ENCODE measurements at regions not wholly inside any gene's neighbourhood (a gene's known extent, or its start where the extent isn't known, plus 50 kb on each side); places are given as distances from the start of the nearest gene placed in this dataset.

GRCh38 chr14:32006263-32007110 lies 70.6 kb upstream of the ARHGAP5 start:
- no peak for DNase-seq

- DNase-seq = no peak
Observed at GRCh38 chr14:32007755-32008362, 69.2 kb upstream of the ARHGAP5 start.

- DNase-seq = no peak
Observed at GRCh38 chr14:32008602-32009193, 68.4 kb upstream of the ARHGAP5 start.

- DNase-seq = no peak
Observed at GRCh38 chr14:32009221-32009975, 67.7 kb upstream of the ARHGAP5 start.

GRCh38 chr14:32009976-32010581 lies 67.0 kb upstream of the ARHGAP5 start:
- DNase-seq = no peak

GRCh38 chr14:32010604-32011125 lies 66.4 kb upstream of the ARHGAP5 start:
- DNase-seq = peak; percentile 7

- no peak for DNase-seq
Observed at GRCh38 chr14:32011225-32011624, 65.9 kb upstream of the ARHGAP5 start.

- no peak for DNase-seq
Observed at GRCh38 chr14:32012062-32012461, 65.0 kb upstream of the ARHGAP5 start.

GRCh38 chr14:32012571-32012970 lies 64.5 kb upstream of the ARHGAP5 start:
- DNase-seq = no peak

GRCh38 chr14:32013083-32013482 lies 64.0 kb upstream of the ARHGAP5 start:
- peak; percentile 4 for DNase-seq

- DNase-seq = peak; percentile 1
Observed at GRCh38 chr14:32014057-32014456, 63.0 kb upstream of the ARHGAP5 start.

GRCh38 chr14:32014498-32014897 lies 62.6 kb upstream of the ARHGAP5 start:
- DNase-seq = no peak

- DNase-seq = no peak
Observed at GRCh38 chr14:32015166-32015565, 61.9 kb upstream of the ARHGAP5 start.

- DNase-seq = no peak
Observed at GRCh38 chr14:32017587-32017986, 59.5 kb upstream of the ARHGAP5 start.

- no peak for DNase-seq
Observed at GRCh38 chr14:32018391-32019092, 58.6 kb upstream of the ARHGAP5 start.

GRCh38 chr14:32019276-32019675 lies 57.8 kb upstream of the ARHGAP5 start:
- DNase-seq = no peak

GRCh38 chr14:32020882-32021281 lies 56.2 kb upstream of the ARHGAP5 start:
- no peak for DNase-seq

GRCh38 chr14:32021341-32021740 lies 55.8 kb upstream of the ARHGAP5 start:
- DNase-seq = no peak

- no peak for DNase-seq
Observed at GRCh38 chr14:32022525-32022924, 54.6 kb upstream of the ARHGAP5 start.

- DNase-seq = no peak
Observed at GRCh38 chr14:32022938-32023466, 54.1 kb upstream of the ARHGAP5 start.

- DNase-seq = no peak
Observed at GRCh38 chr14:32023540-32023939, 53.6 kb upstream of the ARHGAP5 start.

Measured in NCI-H146 (cell line).